H9 (cell line): ENCODE measurements at regions not wholly inside any gene's neighbourhood (a gene's known extent, or its start where the extent isn't known, plus 50 kb on each side); places are given as distances from the start of the nearest gene placed in this dataset.

Experiments used
- DNase-seq: peaks from one replicate; pipeline ENCODE4 v3.0.0-alpha.2; 2017
- H2AFZ ChIP-seq: one replicate; pipeline ENCODE4 v1.6.1; 2013; ENCODE audit warnings: mild to moderate bottlenecking, low read length, control low read depth, moderate library complexity
- H2AK5ac ChIP-seq: 2 replicates; pipeline ENCODE4 v1.6.1; 2013; ENCODE audit warnings: low read length, control low read depth, mixed read lengths; ENCODE audit not compliant: insufficient read length
- H2BK120ac ChIP-seq: one replicate; pipeline ENCODE4 v1.6.1; 2013; ENCODE audit warnings: low read depth, mild to moderate bottlenecking, low read length, control low read depth, inconsistent platforms; ENCODE audit not compliant: poor library complexity, severe bottlenecking
- H2BK12ac ChIP-seq: 2 replicates; pipeline ENCODE4 v1.6.1; 2013; ENCODE audit warnings: low read length, control low read depth, mixed read lengths, low read depth; ENCODE audit not compliant: insufficient read length
- H2BK15ac ChIP-seq: 2 replicates; pipeline ENCODE4 v1.6.1; 2013; ENCODE audit warnings: low read depth, low read length, control low read depth
- H2BK20ac ChIP-seq: one replicate; pipeline ENCODE4 v1.6.1; 2013; ENCODE audit warnings: low read depth, mild to moderate bottlenecking, low read length, control low read depth, inconsistent platforms; ENCODE audit not compliant: poor library complexity, severe bottlenecking
- H2BK5ac ChIP-seq: 2 replicates; pipeline ENCODE4 v1.6.1; 2013; ENCODE audit warnings: low read length, control low read depth, mixed read lengths; ENCODE audit not compliant: insufficient read length
- H3K14ac ChIP-seq: 2 replicates; pipeline ENCODE4 v1.6.1; 2013; ENCODE audit warnings: low read length, control low read depth; ENCODE audit not compliant: insufficient read depth
- H3K18ac ChIP-seq: 2 replicates; pipeline ENCODE4 v1.6.1; 2013; ENCODE audit warnings: low read depth, mild to moderate bottlenecking, mixed read lengths, low read length, control low read depth; ENCODE audit not compliant: insufficient read length
- H3K23ac ChIP-seq: 2 replicates; pipeline ENCODE4 v1.6.1; 2013; ENCODE audit warnings: low read length, control low read depth, mixed read lengths, low read depth; ENCODE audit not compliant: insufficient read length
- H3K23me2 ChIP-seq: 2 replicates; pipeline ENCODE4 v1.6.1; 2013; ENCODE audit warnings: low read depth, mild to moderate bottlenecking, mixed read lengths, low read length, control low read depth; ENCODE audit not compliant: insufficient read length, poor library complexity, severe bottlenecking
- H3K27ac ChIP-seq: 2 replicates; pipeline ENCODE4 v1.5.1; 2013; ENCODE audit warnings: low read length, control low read depth, mixed read lengths, low read depth; ENCODE audit not compliant: insufficient read length
- H3K27me3 ChIP-seq: 2 replicates; pipeline ENCODE4 v1.6.1; 2013; ENCODE audit warnings: low read length, control low read depth, inconsistent platforms; ENCODE audit not compliant: insufficient read depth
- H3K4ac ChIP-seq: 2 replicates; pipeline ENCODE4 v1.6.1; 2013; ENCODE audit warnings: low read depth, mild to moderate bottlenecking, control low read depth, inconsistent platforms, low read length, moderate library complexity
- H3K4me1 ChIP-seq: 2 replicates; pipeline ENCODE4 v1.6.1; 2013; ENCODE audit warnings: low read length, control low read depth, inconsistent platforms; ENCODE audit not compliant: insufficient read depth
- H3K4me2 ChIP-seq: 2 replicates; pipeline ENCODE4 v1.6.1; 2013; ENCODE audit warnings: low read length, control low read depth, mixed read lengths; ENCODE audit not compliant: insufficient read length, insufficient read depth
- H3K56ac ChIP-seq: 2 replicates; pipeline ENCODE4 v1.6.1; 2013; ENCODE audit warnings: low read depth, mild to moderate bottlenecking, mixed read lengths, low read length, control low read depth; ENCODE audit not compliant: insufficient read length
- H3K79me1 ChIP-seq: 2 replicates; pipeline ENCODE4 v1.6.1; 2013; ENCODE audit warnings: low read depth, mild to moderate bottlenecking, moderate library complexity, low read length, control low read depth, inconsistent platforms; ENCODE audit not compliant: insufficient read depth, poor library complexity, severe bottlenecking
- H3K79me2 ChIP-seq: 2 replicates; pipeline ENCODE4 v1.6.1; 2013; ENCODE audit warnings: low read length, control low read depth, inconsistent platforms; ENCODE audit not compliant: insufficient read depth
- H3K9ac ChIP-seq: 2 replicates; pipeline ENCODE4 v1.6.1; 2013; ENCODE audit warnings: low read length, control low read depth, mixed read lengths; ENCODE audit not compliant: insufficient read length; ENCODE audit errors: extremely low read depth
- H3K9me3 ChIP-seq: one replicate; pipeline ENCODE4 v1.6.1; 2013; ENCODE audit warnings: low read depth, low read length, inconsistent platforms; ENCODE audit not compliant: control insufficient read depth
- H3T11ph ChIP-seq: one replicate; pipeline ENCODE4 v1.6.1; 2013; ENCODE audit warnings: mild to moderate bottlenecking, low read length, control low read depth, inconsistent platforms
- H4K20me1 ChIP-seq: one replicate; pipeline ENCODE4 v1.6.1; 2013; ENCODE audit not compliant: control insufficient read depth, insufficient read length, insufficient read depth
- H4K5ac ChIP-seq: 2 replicates; pipeline ENCODE4 v1.6.1; 2013; ENCODE audit warnings: low read depth, mild to moderate bottlenecking, mixed read lengths, low read length, control low read depth; ENCODE audit not compliant: insufficient read length
- H4K8ac ChIP-seq: replicated peaks from 2 replicates; pipeline ENCODE4 v1.6.1; 2013; ENCODE audit warnings: low read length, control low read depth, mixed read lengths, low read depth; ENCODE audit not compliant: insufficient read length
- H4K91ac ChIP-seq: 2 replicates; pipeline ENCODE4 v1.6.1; 2013; ENCODE audit warnings: low read depth, mild to moderate bottlenecking, moderate library complexity, mixed read lengths, low read length, control low read depth; ENCODE audit not compliant: insufficient read length
- H3K27ac Mint-ChIP-seq, 3 experiments: 2 replicates in 2 of 3; 3 replicates in 1 of 3; pipeline ENCODE4 v1.8.0; 2020 to 2021; ENCODE audit warnings: mixed read lengths in 3 of 3, mild to moderate bottlenecking in 1 of 3, moderate library complexity in 1 of 3
- H3K27me3 Mint-ChIP-seq: 2 replicates; pipeline ENCODE4 v1.8.0; 2021; ENCODE audit warnings: low read depth, mild to moderate bottlenecking, moderate library complexity, mixed read lengths
- H3K36me3 Mint-ChIP-seq, 3 experiments: 2 replicates in 2 of 3; 3 replicates in 1 of 3; pipeline ENCODE4 v1.8.0; 2020 to 2021; ENCODE audit warnings: low read depth in 3 of 3, mixed read lengths in 3 of 3; ENCODE audit not compliant: insufficient read depth in 1 of 3
- H3K4me1 Mint-ChIP-seq, 2 experiments: 2 replicates each; pipeline ENCODE4 v1.8.0; 2020; ENCODE audit warnings: mixed read lengths in 2 of 2
- H3K4me3 Mint-ChIP-seq, 2 experiments: 2 replicates in 1 of 2; 3 replicates in 1 of 2; pipeline ENCODE4 v1.8.0; 2020 to 2021; ENCODE audit warnings: mild to moderate bottlenecking in 2 of 2, mixed read lengths in 2 of 2, moderate library complexity in 1 of 2
- H3K9me3 Mint-ChIP-seq, 2 experiments: 2 replicates in 1 of 2; 3 replicates in 1 of 2; pipeline ENCODE4 v1.8.0; 2020; ENCODE audit warnings: mild to moderate bottlenecking in 2 of 2, mixed read lengths in 2 of 2, moderate library complexity in 1 of 2
- CTCF ChIP-seq: fragments of 200-600 bp; sonication (generic); conservative IDR thresholded peaks from 3 replicates; pipeline ENCODE4 v1.8.0; 2021; ENCODE audit warnings: antibody characterized with exemption, mild to moderate bottlenecking
- WGBS: extraction: QIAGEN DNeasy Blood & Tissue Kit; methylation state at CpG from one replicate; pipeline ENCODE4 v1.1.7; 2013; ENCODE audit warnings: missing lambda C conversion rate, low lambda C conversion rate, mixed read lengths; ENCODE audit not compliant: insufficient read length; ENCODE audit errors: extremely low coverage; 5-methylcytosine and 5-hydroxymethylcytosine counted together

- no peak overlapping the region for H3K56ac ChIP-seq
- Mint-ChIP-seq H3K4me1 (no peaks in the 10 kb centered on the region), H3K9me3 (peaks cover 11 to 15% of the 10 kb centered on the region in 2 experiments; a peak in 4 of 5 replicates), H3K27ac (no peak overlapping the region), H3K27me3 (no peaks in the 10 kb centered on the region), H3K4me3 (no peak overlapping the region), H3K36me3 (peaks cover 7 to 18% (median 15%) of the 10 kb centered on the region in 3 experiments; a peak in 6 of 7 replicates)
- H3K14ac ChIP-seq: no peak overlapping the region
- no peak overlapping the region for H3K4ac ChIP-seq
- no peak overlapping the region for H3K4me2 ChIP-seq
- no peaks in the 10 kb centered on the region for H3K4me1 ChIP-seq
- no peak overlapping the region for H2BK120ac ChIP-seq
- H4K8ac ChIP-seq: no peak overlapping the region
- H4K20me1 ChIP-seq: no peaks in the 10 kb centered on the region
- H3K9me3 ChIP-seq: no peaks in the 10 kb centered on the region
- no peak overlapping the region for H4K91ac ChIP-seq
- no peak overlapping the region for H3K18ac ChIP-seq
- no peak overlapping the region for H3T11ph ChIP-seq
- H3K79me2 ChIP-seq: no peaks in the 10 kb centered on the region
- no peak overlapping the region for H4K5ac ChIP-seq
- H2BK5ac ChIP-seq: no peak overlapping the region
- no peak overlapping the region for H2BK15ac ChIP-seq
- DNase-seq: no peak
- no peaks in the 10 kb centered on the region for H3K27me3 ChIP-seq
- no peak overlapping the region for H2BK12ac ChIP-seq
- no peak for TF ChIP-seq CTCF
- H3K23me2 ChIP-seq: no peaks in the 10 kb centered on the region
- no peak overlapping the region for H3K27ac ChIP-seq
- no peak overlapping the region for H2AFZ ChIP-seq
- WGBS: no CpG with 5 or more reads among the region's 3 CpGs
- H3K23ac ChIP-seq: no peak overlapping the region
- H2AK5ac ChIP-seq: no peak overlapping the region
- no peak overlapping the region for H2BK20ac ChIP-seq
- H3K9ac ChIP-seq: no peak overlapping the region
- H3K79me1 ChIP-seq: no peaks in the 10 kb centered on the region
Measured at GRCh38 chr4:134961963-134962362, 760.4 kb upstream of the PABPC4L start.
